OCI-LY1 (cell line): ENCODE measurements at regions not wholly inside any gene's neighbourhood (a gene's known extent, or its start where the extent isn't known, plus 50 kb on each side); places are given as distances from the start of the nearest gene placed in this dataset.

ENCODE experiments used
- H2AFZ ChIP-seq: fragments of 200-600 bp; sonication (generic), shearing (Covaris generic); 2 replicates; pipeline ENCODE4 v1.6.0; 2014; ENCODE audit warnings: antibody characterized with exemption, mild to moderate bottlenecking, low read length
- H3F3A ChIP-seq: fragments of 200-600 bp; sonication (generic), shearing (Covaris generic); 2 replicates; pipeline ENCODE4 v1.6.0; 2014; ENCODE audit warnings: mild to moderate bottlenecking, antibody characterized with exemption, low read length, moderate library complexity; ENCODE audit not compliant: insufficient read depth
- H3K27ac ChIP-seq: fragments of 200-600 bp; sonication (generic); 2 replicates; pipeline ENCODE4 v1.5.1; 2014; ENCODE audit warnings: low read length, mixed run types, mild to moderate bottlenecking, low read depth; ENCODE audit not compliant: poor library complexity, severe bottlenecking
- H3K27me3 ChIP-seq: fragments of 200-600 bp; sonication (generic); 2 replicates; pipeline ENCODE4 v1.6.0; 2014; ENCODE audit warnings: antibody characterized with exemption, mild to moderate bottlenecking, low read length, moderate library complexity; ENCODE audit not compliant: insufficient read depth
- H3K36me3 ChIP-seq: fragments of 200-600 bp; sonication (generic); 2 replicates; pipeline ENCODE4 v1.6.1; 2014; ENCODE audit warnings: mild to moderate bottlenecking, antibody characterized with exemption, low read length, moderate library complexity, mixed read lengths; ENCODE audit not compliant: insufficient read depth
- H3K4me1 ChIP-seq: fragments of 200-600 bp; sonication (generic); 2 replicates; pipeline ENCODE4 v1.5.1; 2014; ENCODE audit warnings: mild to moderate bottlenecking, low read length, moderate library complexity; ENCODE audit not compliant: insufficient read depth, severe bottlenecking
- H3K4me2 ChIP-seq: fragments of 200-600 bp; sonication (generic), shearing (Covaris generic); 2 replicates; pipeline ENCODE4 v1.6.1; 2014; ENCODE audit warnings: low read length
- H3K4me3 ChIP-seq: fragments of 200-600 bp; sonication (generic); 2 replicates; pipeline ENCODE4 v1.5.1; 2014; ENCODE audit warnings: low read length, low read depth, mild to moderate bottlenecking, mixed read lengths; ENCODE audit not compliant: poor library complexity, severe bottlenecking
- H3K79me2 ChIP-seq: fragments of 200-600 bp; shearing (Covaris generic); 2 replicates; pipeline ENCODE4 v1.6.1; 2016; ENCODE audit warnings: mixed run types, low read length, mixed read lengths; ENCODE audit not compliant: insufficient read depth
- H3K9ac ChIP-seq: fragments of 200-600 bp; sonication (generic), shearing (Covaris generic); 2 replicates; pipeline ENCODE4 v1.6.1; 2014; ENCODE audit warnings: mild to moderate bottlenecking, low read length, mixed read lengths
- H3K9me2 ChIP-seq: fragments of 200-600 bp; sonication (generic), shearing (Covaris generic); 2 replicates; pipeline ENCODE4 v1.6.1; 2014; ENCODE audit warnings: low read depth, mild to moderate bottlenecking, low read length, mixed read lengths
- H3K9me3 ChIP-seq: fragments of 200-600 bp; shearing (Covaris generic); 2 replicates; pipeline ENCODE4 v1.6.1; 2014; ENCODE audit warnings: low read length, mixed read lengths
- H4K20me1 ChIP-seq: fragments of 200-600 bp; sonication (generic), shearing (Covaris generic); 2 replicates; pipeline ENCODE4 v1.6.0; 2016; ENCODE audit warnings: mild to moderate bottlenecking, low read length; ENCODE audit not compliant: insufficient read depth
- CTCF ChIP-seq: fragments of 200-600 bp; sonication (generic), shearing (Covaris generic); IDR thresholded peaks from 2 replicates; pipeline ENCODE4 v1.5.1; 2017; ENCODE audit warnings: mild to moderate bottlenecking, antibody characterized with exemption, low read length, moderate library complexity, mixed read lengths
- EZH2 ChIP-seq: fragments of 200-600 bp; sonication (generic), shearing (Covaris generic); IDR thresholded peaks from 2 replicates; pipeline ENCODE4 v1.8.0; 2017; ENCODE audit warnings: borderline replicate concordance, mixed run types, mild to moderate bottlenecking, antibody characterized with exemption, low read length, moderate library complexity, mixed read lengths

- Histone ChIP-seq H3K4me3 (no peak overlapping the region), H3K27me3 (no peaks in the 10 kb centered on the region), H3K36me3 (no peaks in the 10 kb centered on the region), H4K20me1 (no peaks in the 10 kb centered on the region), H3K27ac (no peak overlapping the region), H3K9me2 (no peaks in the 10 kb centered on the region), H2AFZ (no peak overlapping the region), H3K4me1 (no peaks in the 10 kb centered on the region), H3K4me2 (no peak overlapping the region), H3K79me2 (no peaks in the 10 kb centered on the region), H3K9me3 (no peaks in the 10 kb centered on the region), H3F3A (no peaks in the 10 kb centered on the region), H3K9ac (no peak overlapping the region)
- TF ChIP-seq CTCF (no peak), EZH2 (no peak)
Observed at GRCh38 chr13:68345963-68346531, 1115.9 kb upstream of the PCDH9 start.

GRCh38 chr13:68323124-68323523 lies 1093.0 kb upstream of the PCDH9 start:
- no peaks in the 10 kb centered on the region for H3K9me3 ChIP-seq
- no peak overlapping the region for H3K27ac ChIP-seq
- H3K9me2 ChIP-seq: no peaks in the 10 kb centered on the region
- H3K9ac ChIP-seq: no peak overlapping the region
- no peak overlapping the region for H3K4me2 ChIP-seq
- H3K4me1 ChIP-seq: no peaks in the 10 kb centered on the region
- no peaks in the 10 kb centered on the region for H3F3A ChIP-seq
- no peaks in the 10 kb centered on the region for H4K20me1 ChIP-seq
- no peaks in the 10 kb centered on the region for H3K79me2 ChIP-seq
- H3K36me3 ChIP-seq: no peaks in the 10 kb centered on the region
- H3K27me3 ChIP-seq: no peaks in the 10 kb centered on the region
- TF ChIP-seq EZH2 (no peak), CTCF (no peak)
- no peak overlapping the region for H3K4me3 ChIP-seq
- no peak overlapping the region for H2AFZ ChIP-seq

GRCh38 chr13:68319384-68319783 lies 1089.2 kb upstream of the PCDH9 start:
- no peak for TF ChIP-seq EZH2
- TF ChIP-seq CTCF: no peak
- Histone ChIP-seq H2AFZ (no peak overlapping the region), H3K9me2 (no peaks in the 10 kb centered on the region), H3K9ac (no peak overlapping the region), H3K4me1 (no peaks in the 10 kb centered on the region), H3K4me3 (no peak overlapping the region), H3K36me3 (no peaks in the 10 kb centered on the region), H3F3A (no peaks in the 10 kb centered on the region), H3K79me2 (no peaks in the 10 kb centered on the region), H4K20me1 (no peaks in the 10 kb centered on the region), H3K27me3 (no peaks in the 10 kb centered on the region), H3K4me2 (no peak overlapping the region), H3K27ac (no peak overlapping the region), H3K9me3 (no peaks in the 10 kb centered on the region)
